Upper lobe of right lung (tissue), 1 donor: ENCODE measurements at regions not wholly inside any gene's neighbourhood (a gene's known extent, or its start where the extent isn't known, plus 50 kb on each side); places are given as distances from the start of the nearest gene placed in this dataset.
A peak's percentile ranks its signal among the peaks of the same experiment; 100 is the strongest.

ENCODE experiments used
- ATAC-seq: fragments of 200-7000 bp; cut with Tn5 transposase; one replicate; pipeline ENCODE4 v1.9.1; 2020; ENCODE audit warnings: mild to moderate bottlenecking, moderate library complexity
- DNase-seq: peaks from one replicate; pipeline ENCODE4 v3.0.0-alpha.2; 2020
- H3K27ac ChIP-seq: fragments of 200-600 bp; one replicate; pipeline ENCODE4 v1.8.0; 2022
- H3K27me3 ChIP-seq: fragments of 200-600 bp; one replicate; pipeline ENCODE4 v1.8.0; 2022; ENCODE audit warnings: mild to moderate bottlenecking
- H3K36me3 ChIP-seq: fragments of 200-600 bp; one replicate; pipeline ENCODE4 v1.8.0; 2022
- H3K4me1 ChIP-seq: fragments of 200-600 bp; one replicate; pipeline ENCODE4 v1.8.0; 2022
- H3K4me3 ChIP-seq: fragments of 200-600 bp; one replicate; pipeline ENCODE4 v1.8.0; 2022; ENCODE audit warnings: mild to moderate bottlenecking
- H3K9me3 ChIP-seq: fragments of 200-600 bp; one replicate; pipeline ENCODE4 v1.8.0; 2022
- intact Hi-C: fragments of 100-400 bp; cut with DNase I; formaldehyde crosslinking; loops from one replicate; pipeline ENCODE4 v1.11.0; 2022
- TF ChIP-seq, protein P1 (sequence below): fragments of 200-600 bp; IDR thresholded peaks from one replicate; pipeline ENCODE4 v1.8.0; 2022; ENCODE audit warnings: antibody characterized with exemption
- donor health status: DM: no; HTN: yes; CAD: no; lungs with severe emphysema.

- no peak for ATAC-seq
- Histone ChIP-seq H3K4me1 (no peaks in the 10 kb centered on the region), H3K27me3 (no peaks in the 10 kb centered on the region), H3K9me3 (no peaks in the 10 kb centered on the region), H3K27ac (no peak overlapping the region), H3K4me3 (no peak overlapping the region), H3K36me3 (no peaks in the 10 kb centered on the region)
- TF ChIP-seq, protein P1, sequence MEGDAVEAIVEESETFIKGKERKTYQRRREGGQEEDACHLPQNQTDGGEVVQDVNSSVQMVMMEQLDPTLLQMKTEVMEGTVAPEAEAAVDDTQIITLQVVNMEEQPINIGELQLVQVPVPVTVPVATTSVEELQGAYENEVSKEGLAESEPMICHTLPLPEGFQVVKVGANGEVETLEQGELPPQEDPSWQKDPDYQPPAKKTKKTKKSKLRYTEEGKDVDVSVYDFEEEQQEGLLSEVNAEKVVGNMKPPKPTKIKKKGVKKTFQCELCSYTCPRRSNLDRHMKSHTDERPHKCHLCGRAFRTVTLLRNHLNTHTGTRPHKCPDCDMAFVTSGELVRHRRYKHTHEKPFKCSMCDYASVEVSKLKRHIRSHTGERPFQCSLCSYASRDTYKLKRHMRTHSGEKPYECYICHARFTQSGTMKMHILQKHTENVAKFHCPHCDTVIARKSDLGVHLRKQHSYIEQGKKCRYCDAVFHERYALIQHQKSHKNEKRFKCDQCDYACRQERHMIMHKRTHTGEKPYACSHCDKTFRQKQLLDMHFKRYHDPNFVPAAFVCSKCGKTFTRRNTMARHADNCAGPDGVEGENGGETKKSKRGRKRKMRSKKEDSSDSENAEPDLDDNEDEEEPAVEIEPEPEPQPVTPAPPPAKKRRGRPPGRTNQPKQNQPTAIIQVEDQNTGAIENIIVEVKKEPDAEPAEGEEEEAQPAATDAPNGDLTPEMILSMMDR = no peak
- intact Hi-C loops = no loop called here
- no peak for DNase-seq
Observed at GRCh38 chr6:55003719-55004430, 157.3 kb downstream of the FAM83B start.

- Histone ChIP-seq H3K27me3 (no peaks in the 10 kb centered on the region), H3K4me1 (no peaks in the 10 kb centered on the region), H3K4me3 (no peak overlapping the region), H3K36me3 (no peaks in the 10 kb centered on the region), H3K9me3 (no peaks in the 10 kb centered on the region), H3K27ac (no peak overlapping the region)
- TF ChIP-seq, protein P1 = no peak
- DNase-seq (peak; percentile 37), ATAC-seq (no peak)
- intact Hi-C loops = no loop called here
Observed at GRCh38 chr6:55009131-55009530, 162.6 kb downstream of the FAM83B start.

- Histone ChIP-seq H3K27me3 (no peaks in the 10 kb centered on the region), H3K4me1 (no peaks in the 10 kb centered on the region), H3K36me3 (no peaks in the 10 kb centered on the region), H3K9me3 (no peaks in the 10 kb centered on the region), H3K27ac (no peak overlapping the region), H3K4me3 (no peak overlapping the region)
- intact Hi-C loops = no loop called here
- TF ChIP-seq, protein P1 = no peak
- ATAC-seq (no peak), DNase-seq (no peak)
Observed at GRCh38 chr6:55011034-55011433, 163.3 kb upstream of the HCRTR2 start.

GRCh38 chr6:55012454-55012853 lies 161.9 kb upstream of the HCRTR2 start:
- H3K4me1 ChIP-seq = no peaks in the 10 kb centered on the region
- intact Hi-C loops = no loop called here
- H3K4me3 ChIP-seq = no peak overlapping the region
- ATAC-seq = no peak
- H3K9me3 ChIP-seq = no peaks in the 10 kb centered on the region
- DNase-seq = no peak
- H3K27ac ChIP-seq = no peak overlapping the region
- H3K36me3 ChIP-seq = no peaks in the 10 kb centered on the region
- H3K27me3 ChIP-seq = no peaks in the 10 kb centered on the region
- TF ChIP-seq, protein P1 = no peak

DNA sequence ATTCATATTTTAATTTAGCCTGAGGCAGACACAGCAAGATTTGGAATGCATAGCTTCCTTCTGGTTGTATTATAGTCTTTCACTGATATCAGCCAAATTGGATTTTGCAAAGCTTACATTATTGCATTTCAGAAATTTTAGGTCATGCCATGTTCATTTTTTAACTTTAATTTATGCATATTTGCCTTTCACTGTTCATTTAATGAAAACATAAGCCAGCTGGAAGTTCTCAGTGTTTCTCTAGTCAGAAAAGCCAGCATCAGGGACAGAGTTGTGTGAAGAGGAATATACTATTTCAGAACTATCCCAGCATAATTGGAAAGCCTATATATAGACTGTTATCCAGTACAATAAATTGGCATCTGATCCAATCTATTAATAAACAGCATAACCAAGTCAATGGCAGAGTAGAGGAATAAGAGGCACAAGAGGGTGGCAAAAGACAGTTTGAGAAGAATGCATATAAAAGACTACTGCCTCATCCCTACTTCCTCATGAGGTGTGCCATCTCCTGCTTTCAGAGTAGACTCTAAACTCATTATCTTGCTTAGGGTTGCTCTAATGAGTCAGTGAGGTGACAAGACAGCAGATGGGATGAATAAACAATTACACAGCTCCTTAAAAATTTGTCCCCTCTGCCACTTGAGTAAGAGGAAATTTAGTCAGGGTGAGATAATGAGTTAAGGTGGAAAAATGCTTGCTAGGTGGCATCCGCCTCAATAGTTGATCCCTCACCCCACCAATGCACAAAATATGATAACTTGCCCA lies 159.8 kb upstream of the HCRTR2 start:
- Histone ChIP-seq H3K27ac (no peak overlapping the region), H3K4me1 (no peaks in the 10 kb centered on the region), H3K36me3 (no peaks in the 10 kb centered on the region), H3K27me3 (no peaks in the 10 kb centered on the region), H3K9me3 (no peaks in the 10 kb centered on the region), H3K4me3 (no peak overlapping the region)
- DNase-seq (no peak), ATAC-seq (no peak)
- intact Hi-C loops = no loop called here
- TF ChIP-seq, protein P1 = no peak
